GM18507 (cell line): ENCODE measurements at regions not wholly inside any gene's neighbourhood (a gene's known extent, or its start where the extent isn't known, plus 50 kb on each side); places are given as distances from the start of the nearest gene placed in this dataset.

ENCODE experiments used
- DNase-seq: peaks from one replicate; pipeline ENCODE4 v3.0.0; 2011; ENCODE audit warnings: low read depth; ENCODE audit not compliant: insufficient read length; ENCODE audit errors: extremely low spot score
- FAIRE-seq: peaks from 2 replicates; lab custom pipeline; 2011; peaks lifted over from hg19 to GRCh38; lab: Jason Lieb, UNC

GRCh38 chr7:51702673-51703072 is 386.1 kb upstream of the COBL start:
- FAIRE-seq (no peak), DNase-seq (no peak)

- DNase-seq (no peak), FAIRE-seq (no peak)
Observed at GRCh38 chr7:51701935-51702334, 385.3 kb upstream of the COBL start.

- FAIRE-seq (no peak), DNase-seq (no peak)
Observed at GRCh38 chr7:51700593-51701215, 384.1 kb upstream of the COBL start.

- FAIRE-seq, result no peak
Observed at GRCh38 chr7:51693258-51693657, 376.6 kb upstream of the COBL start.

GRCh38 chr7:51689547-51689946 is 372.9 kb upstream of the COBL start:
- FAIRE-seq (no peak), DNase-seq (no peak)

More at GRCh38 chr7:51693258-51693657, 376.6 kb upstream of the COBL start:
- DNase-seq, result no peak

GRCh38 chr7:51685794-51686193 is 369.2 kb upstream of the COBL start:
- no peak for DNase-seq
- FAIRE-seq, result no peak

GRCh38 chr7:51680594-51681399 is 364.2 kb upstream of the COBL start:
- DNase-seq (no peak), FAIRE-seq (no peak)

- no peak for FAIRE-seq
- DNase-seq, result no peak
Observed at GRCh38 chr7:51679358-51679757, 362.7 kb upstream of the COBL start.

GRCh38 chr7:51666751-51667150 is 350.1 kb upstream of the COBL start:
- FAIRE-seq, result no peak
- DNase-seq, result no peak

- no peak for DNase-seq
Observed at GRCh38 chr7:51666266-51666665, 349.7 kb upstream of the COBL start.

GRCh38 chr7:51665045-51665780 is 348.6 kb upstream of the COBL start:
- DNase-seq (no peak), FAIRE-seq (no peak)

More at GRCh38 chr7:51666266-51666665, 349.7 kb upstream of the COBL start:
- FAIRE-seq, result no peak

- FAIRE-seq (no peak), DNase-seq (no peak)
Observed at GRCh38 chr7:51660516-51660915, 343.9 kb upstream of the COBL start.

GRCh38 chr7:51658684-51659083 is 342.1 kb upstream of the COBL start:
- no peak for DNase-seq
- FAIRE-seq, result no peak

- DNase-seq (no peak), FAIRE-seq (no peak)
Observed at GRCh38 chr7:51647931-51648351, 331.3 kb upstream of the COBL start.

GRCh38 chr7:51647486-51647885 is 330.9 kb upstream of the COBL start:
- FAIRE-seq (no peak), DNase-seq (no peak)

- FAIRE-seq, result no peak
- no peak for DNase-seq
Observed at GRCh38 chr7:51645702-51646298, 329.2 kb upstream of the COBL start.

GRCh38 chr7:51645255-51645654 is 328.6 kb upstream of the COBL start:
- DNase-seq (no peak), FAIRE-seq (no peak)

- FAIRE-seq, result no peak
- DNase-seq, result no peak
Observed at GRCh38 chr7:51644216-51644615, 327.6 kb upstream of the COBL start.

- FAIRE-seq (no peak), DNase-seq (no peak)
Observed at GRCh38 chr7:51640841-51641240, 324.2 kb upstream of the COBL start.
